ENCODE measurements at regions not wholly inside any gene's neighbourhood (a gene's known extent, or its start where the extent isn't known, plus 50 kb on each side); places are given as distances from the start of the nearest gene placed in this dataset.

GRCh38 chr10:110432084-110432483, 65.6 kb upstream of the DUSP5 start:
- TF ChIP-seq CTCF (conservative IDR thresholded peaks at IDR 0.05) (no peak), ZFX (IDR thresholded peaks at IDR 0.05) (no peak)
